ENCODE measurements at regions not wholly inside any gene's neighbourhood (a gene's known extent, or its start where the extent isn't known, plus 50 kb on each side); places are given as distances from the start of the nearest gene placed in this dataset.
"Not testable (repeated sequence)": the region's sequence is repeated elsewhere in the genome, so short reads cannot be mapped to it uniquely, and the experiment has no call there.

- H3K9me3 ChIP-seq (ENCODE audit: control insufficient read depth, insufficient read depth, low read length) = no peaks in the 10 kb centered on the region
- no peak overlapping the region for H3K4me3 ChIP-seq (ENCODE audit: low read depth, low read length)
- H3K27me3 ChIP-seq (ENCODE audit: control insufficient read depth, insufficient read depth, low read length) = no peaks in the 10 kb centered on the region
- H3K9ac ChIP-seq (ENCODE audit: low read depth, low read length) = no peak overlapping the region
- H3K36me3 ChIP-seq (ENCODE audit: control insufficient read depth, insufficient read depth, low read length) = no peaks in the 10 kb centered on the region
- H3K4me1 ChIP-seq (ENCODE audit: control insufficient read depth, insufficient read depth, low read length) = no peaks in the 10 kb centered on the region
These were observed 230.8 kb upstream of the PRSS16 start for GRCh38 chr6:27016689-27017088.

- H3K9me3 ChIP-seq (ENCODE audit: control insufficient read depth, insufficient read depth, low read length); H3K9ac ChIP-seq (ENCODE audit: low read depth, low read length); H3K27me3 ChIP-seq (ENCODE audit: control insufficient read depth, insufficient read depth, low read length); H3K36me3 ChIP-seq (ENCODE audit: control insufficient read depth, insufficient read depth, low read length); H3K4me1 ChIP-seq (ENCODE audit: control insufficient read depth, insufficient read depth, low read length): not testable (repeated sequence)
- peak overlapping the region; percentile 91 for H3K4me3 ChIP-seq (ENCODE audit: low read depth, low read length)
These were observed 229.1 kb upstream of the PRSS16 start for GRCh38 chr6:27018401-27018800.

- H3K9ac ChIP-seq (ENCODE audit: low read depth, low read length) = peak overlapping the region; percentile 98
- no peaks in the 10 kb centered on the region for H3K4me1 ChIP-seq (ENCODE audit: control insufficient read depth, insufficient read depth, low read length)
- H3K36me3 ChIP-seq (ENCODE audit: control insufficient read depth, insufficient read depth, low read length) = no peaks in the 10 kb centered on the region
- H3K9me3 ChIP-seq (ENCODE audit: control insufficient read depth, insufficient read depth, low read length) = no peaks in the 10 kb centered on the region
- peak overlapping the region; percentile 91 for H3K4me3 ChIP-seq (ENCODE audit: low read depth, low read length)
- H3K27me3 ChIP-seq (ENCODE audit: control insufficient read depth, insufficient read depth, low read length) = no peaks in the 10 kb centered on the region
These were observed 227.6 kb upstream of the PRSS16 start for GRCh38 chr6:27019651-27020552.

GRCh38 chr6:27020553-27020880, 227.0 kb upstream of the PRSS16 start:
- no peaks in the 10 kb centered on the region for H3K27me3 ChIP-seq (ENCODE audit: control insufficient read depth, insufficient read depth, low read length)
- H3K4me1 ChIP-seq (ENCODE audit: control insufficient read depth, insufficient read depth, low read length) = no peaks in the 10 kb centered on the region
- H3K9me3 ChIP-seq (ENCODE audit: control insufficient read depth, insufficient read depth, low read length) = no peaks in the 10 kb centered on the region
- peak overlapping the region; percentile 91 for H3K4me3 ChIP-seq (ENCODE audit: low read depth, low read length)
- H3K9ac ChIP-seq (ENCODE audit: low read depth, low read length) = peak overlapping the region; percentile 50
- no peaks in the 10 kb centered on the region for H3K36me3 ChIP-seq (ENCODE audit: control insufficient read depth, insufficient read depth, low read length)

GRCh38 chr6:27023664-27024063, 223.8 kb upstream of the PRSS16 start:
- Histone ChIP-seq H3K36me3 (ENCODE audit: control insufficient read depth, insufficient read depth, low read length) (no peaks in the 10 kb centered on the region), H3K9me3 (ENCODE audit: control insufficient read depth, insufficient read depth, low read length) (no peaks in the 10 kb centered on the region), H3K4me1 (ENCODE audit: control insufficient read depth, insufficient read depth, low read length) (no peaks in the 10 kb centered on the region), H3K4me3 (ENCODE audit: low read depth, low read length) (no peak overlapping the region), H3K27me3 (ENCODE audit: control insufficient read depth, insufficient read depth, low read length) (no peaks in the 10 kb centered on the region), H3K9ac (ENCODE audit: low read depth, low read length) (no peak overlapping the region)

GRCh38 chr6:27025351-27025750, 222.2 kb upstream of the PRSS16 start:
- H3K9me3 ChIP-seq (ENCODE audit: control insufficient read depth, insufficient read depth, low read length) = no peaks in the 10 kb centered on the region
- no peak overlapping the region for H3K9ac ChIP-seq (ENCODE audit: low read depth, low read length)
- H3K27me3 ChIP-seq (ENCODE audit: control insufficient read depth, insufficient read depth, low read length) = no peaks in the 10 kb centered on the region
- no peaks in the 10 kb centered on the region for H3K4me1 ChIP-seq (ENCODE audit: control insufficient read depth, insufficient read depth, low read length)
- H3K4me3 ChIP-seq (ENCODE audit: low read depth, low read length) = no peak overlapping the region
- no peaks in the 10 kb centered on the region for H3K36me3 ChIP-seq (ENCODE audit: control insufficient read depth, insufficient read depth, low read length)

GRCh38 chr6:27026361-27026760, 221.1 kb upstream of the PRSS16 start:
- Histone ChIP-seq H3K27me3 (ENCODE audit: control insufficient read depth, insufficient read depth, low read length) (no peaks in the 10 kb centered on the region), H3K9me3 (ENCODE audit: control insufficient read depth, insufficient read depth, low read length) (no peaks in the 10 kb centered on the region), H3K9ac (ENCODE audit: low read depth, low read length) (no peak overlapping the region), H3K4me3 (ENCODE audit: low read depth, low read length) (no peak overlapping the region), H3K4me1 (ENCODE audit: control insufficient read depth, insufficient read depth, low read length) (no peaks in the 10 kb centered on the region), H3K36me3 (ENCODE audit: control insufficient read depth, insufficient read depth, low read length) (no peaks in the 10 kb centered on the region)

- peaks cover 3% of the 10 kb centered on the region for H3K27me3 ChIP-seq (ENCODE audit: control insufficient read depth, insufficient read depth, low read length)
- no peak overlapping the region for H3K9ac ChIP-seq (ENCODE audit: low read depth, low read length)
These were observed 216.2 kb upstream of the PRSS16 start for GRCh38 chr6:27031302-27031701.

GRCh38 chr6:27038498-27038897, 209.0 kb upstream of the PRSS16 start:
- H3K4me3 ChIP-seq (ENCODE audit: low read depth, low read length) = no peak overlapping the region
- H3K4me1 ChIP-seq (ENCODE audit: control insufficient read depth, insufficient read depth, low read length) = no peaks in the 10 kb centered on the region
- no peaks in the 10 kb centered on the region for H3K36me3 ChIP-seq (ENCODE audit: control insufficient read depth, insufficient read depth, low read length)
- no peak overlapping the region for H3K9ac ChIP-seq (ENCODE audit: low read depth, low read length)
- H3K9me3 ChIP-seq (ENCODE audit: control insufficient read depth, insufficient read depth, low read length) = no peaks in the 10 kb centered on the region
- H3K27me3 ChIP-seq (ENCODE audit: control insufficient read depth, insufficient read depth, low read length) = peaks cover 1% of the 10 kb centered on the region

More at GRCh38 chr6:27031302-27031701, 216.2 kb upstream of the PRSS16 start:
- no peaks in the 10 kb centered on the region for H3K36me3 ChIP-seq (ENCODE audit: control insufficient read depth, insufficient read depth, low read length)
- H3K4me1 ChIP-seq (ENCODE audit: control insufficient read depth, insufficient read depth, low read length) = no peaks in the 10 kb centered on the region
- no peak overlapping the region for H3K4me3 ChIP-seq (ENCODE audit: low read depth, low read length)
- H3K9me3 ChIP-seq (ENCODE audit: control insufficient read depth, insufficient read depth, low read length) = no peaks in the 10 kb centered on the region

- H3K36me3 ChIP-seq (ENCODE audit: control insufficient read depth, insufficient read depth, low read length) = no peaks in the 10 kb centered on the region
- no peaks in the 10 kb centered on the region for H3K9me3 ChIP-seq (ENCODE audit: control insufficient read depth, insufficient read depth, low read length)
- no peaks in the 10 kb centered on the region for H3K27me3 ChIP-seq (ENCODE audit: control insufficient read depth, insufficient read depth, low read length)
- no peak overlapping the region for H3K9ac ChIP-seq (ENCODE audit: low read depth, low read length)
- no peaks in the 10 kb centered on the region for H3K4me1 ChIP-seq (ENCODE audit: control insufficient read depth, insufficient read depth, low read length)
- no peak overlapping the region for H3K4me3 ChIP-seq (ENCODE audit: low read depth, low read length)
These were observed 207.1 kb upstream of the PRSS16 start for GRCh38 chr6:27040244-27041042.

- Histone ChIP-seq H3K27me3 (ENCODE audit: control insufficient read depth, insufficient read depth, low read length) (no peaks in the 10 kb centered on the region), H3K36me3 (ENCODE audit: control insufficient read depth, insufficient read depth, low read length) (no peaks in the 10 kb centered on the region), H3K4me3 (ENCODE audit: low read depth, low read length) (no peak overlapping the region), H3K4me1 (ENCODE audit: control insufficient read depth, insufficient read depth, low read length) (no peaks in the 10 kb centered on the region), H3K9ac (ENCODE audit: low read depth, low read length) (no peak overlapping the region), H3K9me3 (ENCODE audit: control insufficient read depth, insufficient read depth, low read length) (no peaks in the 10 kb centered on the region)
These were observed 204.3 kb upstream of the PRSS16 start for GRCh38 chr6:27043244-27043643.

- H3K9me3 ChIP-seq (ENCODE audit: control insufficient read depth, insufficient read depth, low read length); H3K36me3 ChIP-seq (ENCODE audit: control insufficient read depth, insufficient read depth, low read length); H3K27me3 ChIP-seq (ENCODE audit: control insufficient read depth, insufficient read depth, low read length); H3K4me3 ChIP-seq (ENCODE audit: low read depth, low read length); H3K9ac ChIP-seq (ENCODE audit: low read depth, low read length); H3K4me1 ChIP-seq (ENCODE audit: control insufficient read depth, insufficient read depth, low read length): not testable (repeated sequence)
These were observed 202.4 kb upstream of the PRSS16 start for GRCh38 chr6:27045131-27045530.
